COLO668 (cell line): ENCODE measurements at regions not wholly inside any gene's neighbourhood (a gene's known extent, or its start where the extent isn't known, plus 50 kb on each side); places are given as distances from the start of the nearest gene placed in this dataset.

Source experiments
- DNase-seq: peaks from one replicate; lab custom pipeline; 2025; ENCODE audit not compliant: unreplicated experiment; lab: John Stamatoyannopoulos, UW

- no peak for DNase-seq
These were observed 176.0 kb downstream of the SEC16B start for GRCh38 chr1:177793900-177794299.

GRCh38 chr1:177790566-177790965, 179.3 kb downstream of the SEC16B start:
- DNase-seq = no peak

- no peak for DNase-seq
These were observed 179.9 kb downstream of the SEC16B start for GRCh38 chr1:177789956-177790355.

GRCh38 chr1:177786176-177786745, 183.6 kb downstream of the SEC16B start:
- DNase-seq = no peak

- DNase-seq = no peak
These were observed 184.9 kb downstream of the SEC16B start for GRCh38 chr1:177784936-177785335.

GRCh38 chr1:177784409-177784808, 185.4 kb downstream of the SEC16B start:
- DNase-seq = no peak

- no peak for DNase-seq
These were observed 186.8 kb downstream of the SEC16B start for GRCh38 chr1:177783051-177783450.

GRCh38 chr1:177780096-177780700, 189.7 kb downstream of the SEC16B start:
- peak; percentile 24 for DNase-seq

GRCh38 chr1:177779166-177779965, 190.5 kb downstream of the SEC16B start:
- no peak for DNase-seq

GRCh38 chr1:177775924-177776323, 193.9 kb downstream of the SEC16B start:
- no peak for DNase-seq

GRCh38 chr1:177772386-177772960, 197.4 kb downstream of the SEC16B start:
- DNase-seq = no peak

GRCh38 chr1:177771688-177772087, 198.2 kb downstream of the SEC16B start:
- no peak for DNase-seq

GRCh38 chr1:177770096-177770495, 199.8 kb downstream of the SEC16B start:
- DNase-seq = peak; percentile 22

- no peak for DNase-seq
These were observed 213.9 kb downstream of the SEC16B start for GRCh38 chr1:177755851-177756560.

- DNase-seq = no peak
These were observed 215.3 kb downstream of the SEC16B start for GRCh38 chr1:177754603-177755002.

GRCh38 chr1:177753655-177754054, 216.2 kb downstream of the SEC16B start:
- no peak for DNase-seq

GRCh38 chr1:177748080-177748801, 221.6 kb downstream of the SEC16B start:
- DNase-seq = no peak

GRCh38 chr1:177746155-177746554, 223.7 kb downstream of the SEC16B start:
- no peak for DNase-seq

GRCh38 chr1:177744906-177745305, 225.0 kb downstream of the SEC16B start:
- no peak for DNase-seq

GRCh38 chr1:177741476-177741875, 228.4 kb downstream of the SEC16B start:
- DNase-seq = no peak

- no peak for DNase-seq
These were observed 230.1 kb downstream of the SEC16B start for GRCh38 chr1:177739780-177740179.
